Fibroblast of lung (primary cell): ENCODE measurements at regions not wholly inside any gene's neighbourhood (a gene's known extent, or its start where the extent isn't known, plus 50 kb on each side); places are given as distances from the start of the nearest gene placed in this dataset.

Experiments
- DNase-seq, 2 donors: peaks; one replicate each; pipeline versions ENCODE4 v3.0.0 to v3.0.0-alpha.2; 2010; ENCODE audit warnings: low read depth in 2 of 2
- H2AFZ ChIP-seq: 2 replicates; pipeline ENCODE4 v1.5.1; 2012; ENCODE audit warnings: low read length, control low read depth, inconsistent platforms
- H3K27ac ChIP-seq: 2 replicates; pipeline ENCODE4 v1.5.1; 2011; ENCODE audit warnings: low read length, control low read depth; ENCODE audit not compliant: insufficient read depth
- H3K27me3 ChIP-seq: 2 replicates; pipeline ENCODE4 v1.5.1; 2011; ENCODE audit warnings: mild to moderate bottlenecking, low read length; ENCODE audit not compliant: control insufficient read depth, insufficient read depth
- H3K36me3 ChIP-seq: 2 replicates; pipeline ENCODE4 v1.5.1; 2011; ENCODE audit warnings: low read length; ENCODE audit not compliant: control insufficient read depth, insufficient read depth
- H3K4me1 ChIP-seq: 2 replicates; pipeline ENCODE4 v1.5.1; 2011; ENCODE audit warnings: low read length; ENCODE audit not compliant: control insufficient read depth, insufficient read depth; ENCODE audit errors: extremely low read depth
- H3K4me2 ChIP-seq: 2 replicates; pipeline ENCODE4 v1.5.1; 2011; ENCODE audit warnings: low read length, control low read depth; ENCODE audit not compliant: insufficient read depth; ENCODE audit errors: extremely low read depth
- H3K4me3 ChIP-seq, 4 experiments: fragments of 200-600 bp in 1 of 4; sonication (generic) in 1 of 4; replicated peaks in 1 of 4; 2 replicates each; pipeline ENCODE4 v1.5.1; 2011 to 2016; ENCODE audit warnings: low read length in 4 of 4, low read depth in 3 of 4, mild to moderate bottlenecking in 3 of 4, control low read depth in 2 of 4, inconsistent platforms in 1 of 4, mixed read lengths in 1 of 4; ENCODE audit not compliant: insufficient read depth in 1 of 4; ENCODE audit errors: control extremely low read depth in 1 of 4
- H3K79me2 ChIP-seq: 2 replicates; pipeline ENCODE4 v1.5.1; 2012; ENCODE audit warnings: mild to moderate bottlenecking, low read length, inconsistent platforms; ENCODE audit not compliant: control insufficient read depth, insufficient read depth
- H3K9ac ChIP-seq: 2 replicates; pipeline ENCODE4 v1.5.1; 2011; ENCODE audit warnings: mild to moderate bottlenecking, low read length, control low read depth; ENCODE audit not compliant: insufficient read depth
- H3K9me3 ChIP-seq: 2 replicates; pipeline ENCODE4 v1.5.1; 2012; ENCODE audit warnings: low read depth, low read length; ENCODE audit not compliant: control insufficient read depth, insufficient read depth
- H4K20me1 ChIP-seq: 2 replicates; pipeline ENCODE4 v1.5.1; 2011; ENCODE audit warnings: low read length; ENCODE audit not compliant: control insufficient read depth, insufficient read depth; ENCODE audit errors: extremely low read depth
- CTCF ChIP-seq, 2 donors: IDR thresholded peaks in 1 of 2; conservative IDR thresholded peaks in 1 of 2; 1 replicate in 1 of 2; 2 replicates in 1 of 2; pipeline ENCODE4 v1.5.1; 2011 to 2012; ENCODE audit warnings: low read length in 2 of 2, control low read depth in 1 of 2, inconsistent platforms in 1 of 2, low read depth in 1 of 2, mild to moderate bottlenecking in 1 of 2
- EZH2 ChIP-seq: IDR thresholded peaks from 2 replicates; pipeline ENCODE4 v1.5.1; 2012; ENCODE audit warnings: low read length, control low read depth, mild to moderate bottlenecking; ENCODE audit errors: missing control alignments

GRCh38 chr12:39005671-39006070, 100.3 kb upstream of the CPNE8 start:
- Histone ChIP-seq H3K4me3 (no peak overlapping the region), H3K9ac (no peak overlapping the region), H3K27ac (no peak overlapping the region), H3K4me2 (no peak overlapping the region), H3K36me3 (no peaks in the 10 kb centered on the region), H3K4me1 (no peaks in the 10 kb centered on the region), H2AFZ (no peak overlapping the region), H3K79me2 (no peaks in the 10 kb centered on the region), H3K27me3 (no peaks in the 10 kb centered on the region), H4K20me1 (no peaks in the 10 kb centered on the region), H3K9me3 (no peaks in the 10 kb centered on the region)
- TF ChIP-seq CTCF (conservative IDR thresholded peaks at IDR 0.05 in 1 of 2, IDR thresholded peaks at IDR 0.05 in 1 of 2; ENCODE audit: low read depth in 1 of 2, low read length in 2 of 2): no peak
- no peak for TF ChIP-seq EZH2
- no peak for DNase-seq

GRCh38 chr12:39003541-39004155, 98.3 kb upstream of the CPNE8 start:
- Histone ChIP-seq H2AFZ (no peak overlapping the region), H3K27ac (no peak overlapping the region), H3K4me3 (no peak overlapping the region), H4K20me1 (no peaks in the 10 kb centered on the region), H3K27me3 (no peaks in the 10 kb centered on the region), H3K4me1 (no peaks in the 10 kb centered on the region), H3K9ac (no peak overlapping the region), H3K79me2 (no peaks in the 10 kb centered on the region), H3K9me3 (no peaks in the 10 kb centered on the region), H3K36me3 (no peaks in the 10 kb centered on the region), H3K4me2 (no peak overlapping the region)
- DNase-seq: no peak
- TF ChIP-seq CTCF (conservative IDR thresholded peaks at IDR 0.05 in 1 of 2, IDR thresholded peaks at IDR 0.05 in 1 of 2; ENCODE audit: low read depth in 1 of 2, low read length in 2 of 2) (no peak), EZH2 (no peak)

GRCh38 chr12:39000370-39000769, 95.0 kb upstream of the CPNE8 start:
- H3K4me2 ChIP-seq: no peak overlapping the region
- H3K79me2 ChIP-seq: no peaks in the 10 kb centered on the region
- H3K9me3 ChIP-seq: no peaks in the 10 kb centered on the region
- no peaks in the 10 kb centered on the region for H3K36me3 ChIP-seq
- H4K20me1 ChIP-seq: no peaks in the 10 kb centered on the region
- H2AFZ ChIP-seq: no peak overlapping the region
- no peak overlapping the region for H3K4me3 ChIP-seq
- no peaks in the 10 kb centered on the region for H3K4me1 ChIP-seq
- TF ChIP-seq EZH2 (no peak), CTCF (conservative IDR thresholded peaks at IDR 0.05 in 1 of 2, IDR thresholded peaks at IDR 0.05 in 1 of 2; ENCODE audit: low read depth in 1 of 2, low read length in 2 of 2) (no peak)
- H3K9ac ChIP-seq: no peak overlapping the region
- DNase-seq: no peak
- H3K27ac ChIP-seq: no peak overlapping the region
- no peaks in the 10 kb centered on the region for H3K27me3 ChIP-seq
